NCI-H748 (cell line): ENCODE measurements at regions not wholly inside any gene's neighbourhood (a gene's known extent, or its start where the extent isn't known, plus 50 kb on each side); places are given as distances from the start of the nearest gene placed in this dataset.

ENCODE experiments used
- DNase-seq: peaks from one replicate; lab custom pipeline; 2025; ENCODE audit not compliant: unreplicated experiment; lab: John Stamatoyannopoulos, UW

DNA sequence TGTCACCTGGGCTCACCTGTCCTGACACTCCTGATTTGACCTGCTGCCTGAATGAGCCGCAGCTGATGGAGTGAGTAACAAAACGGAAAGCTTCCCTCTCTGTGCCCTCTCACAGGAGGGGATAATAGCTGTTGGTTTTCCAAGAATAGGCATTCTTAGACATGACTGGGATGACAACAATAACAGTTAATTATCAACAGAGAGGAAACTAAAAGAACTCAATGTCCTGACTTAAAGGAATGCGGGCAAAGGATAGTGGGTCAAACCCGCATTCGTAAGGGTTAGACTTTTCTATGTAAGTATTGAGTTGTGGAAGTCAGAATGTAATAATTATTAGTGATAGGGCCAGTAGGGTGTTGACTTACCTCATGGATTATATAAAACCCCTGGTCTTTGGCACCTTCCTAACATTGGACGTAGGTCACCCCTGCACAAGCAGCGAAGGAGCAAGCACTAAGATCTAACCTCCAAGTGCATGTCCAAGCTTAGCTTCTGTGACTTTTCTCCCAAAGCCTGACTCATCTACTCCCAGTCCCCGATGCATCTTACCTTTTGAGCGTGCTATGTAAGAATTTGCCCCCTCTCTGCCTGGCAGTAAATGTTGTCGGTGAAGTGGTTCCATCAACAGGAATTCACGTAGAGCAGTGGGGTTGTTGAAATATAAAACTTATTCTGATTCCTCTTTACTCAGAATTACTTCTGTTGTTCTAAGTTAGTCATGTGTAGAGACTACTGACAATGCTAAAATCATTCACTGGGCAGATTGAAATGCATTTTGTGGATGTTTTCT, 442.3 kb downstream of the FGF9 start:
- DNase-seq, result no peak

- DNase-seq, result no peak
Measured at GRCh38 chr13:22114630-22115311, 443.9 kb downstream of the FGF9 start.

- DNase-seq, result no peak
Measured at GRCh38 chr13:22118158-22118557, 447.3 kb downstream of the FGF9 start.

- no peak for DNase-seq
Measured at GRCh38 chr13:22120646-22121045, 449.8 kb downstream of the FGF9 start.

DNA sequence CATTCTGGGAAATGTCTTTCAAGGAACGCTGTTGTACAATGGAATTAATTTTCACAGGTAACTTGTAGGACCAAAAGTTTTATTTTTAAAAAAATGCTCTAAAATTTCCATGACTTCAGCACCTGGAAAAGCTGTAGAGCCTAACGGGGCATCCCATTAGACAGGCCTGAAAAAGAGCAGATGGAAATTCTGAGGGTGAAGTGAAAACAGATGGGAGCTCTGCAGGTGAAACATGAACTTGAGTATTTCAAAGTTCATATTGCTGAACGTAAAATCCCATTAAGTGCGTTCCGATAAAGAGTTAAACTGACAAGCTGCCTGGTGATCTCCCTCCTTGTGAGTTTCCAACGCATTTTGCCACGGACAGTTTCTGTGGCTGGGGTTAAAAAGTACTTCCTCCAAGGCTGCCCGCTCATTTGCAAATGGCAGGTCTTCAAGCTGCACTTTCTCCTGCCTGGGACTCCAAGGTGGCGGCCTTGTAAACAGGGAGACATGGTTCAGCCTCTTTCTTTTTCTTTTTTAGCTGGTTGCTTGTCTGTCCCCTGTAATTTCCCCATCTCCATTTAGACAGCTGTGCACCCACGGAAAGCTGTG, 450.4 kb downstream of the FGF9 start:
- no peak for DNase-seq

GRCh38 chr13:22126433-22127021, 455.7 kb downstream of the FGF9 start:
- DNase-seq, result no peak

GRCh38 chr13:22127277-22128164, 456.6 kb downstream of the FGF9 start:
- no peak for DNase-seq

GRCh38 chr13:22128441-22129408, 457.9 kb downstream of the FGF9 start:
- no peak for DNase-seq

DNA sequence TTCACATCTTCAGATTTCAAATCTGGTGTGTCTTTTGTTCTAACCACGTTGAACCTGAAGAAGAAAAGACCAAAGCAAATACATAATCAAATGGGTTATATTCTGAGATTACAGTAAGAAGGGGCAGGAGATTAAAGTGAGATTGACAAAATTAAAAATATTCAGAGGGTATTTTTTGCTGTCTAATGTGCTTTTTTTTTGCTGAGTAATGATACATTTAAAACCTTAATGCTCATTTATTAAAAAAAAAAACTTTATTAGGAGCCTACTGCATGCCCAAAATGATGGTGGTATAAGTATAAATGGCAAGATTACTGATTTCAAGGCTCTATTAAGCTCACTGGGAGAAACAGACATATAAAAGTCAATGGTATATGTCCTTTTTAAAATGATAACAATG, 459.4 kb downstream of the FGF9 start:
- DNase-seq, result no peak

GRCh38 chr13:22134261-22134660, 463.4 kb downstream of the FGF9 start:
- no peak for DNase-seq

GRCh38 chr13:22135446-22135845, 464.6 kb downstream of the FGF9 start:
- DNase-seq, result no peak

- no peak for DNase-seq
Measured at GRCh38 chr13:22137361-22138050, 466.6 kb downstream of the FGF9 start.

GRCh38 chr13:22138947-22139346, 468.1 kb downstream of the FGF9 start:
- no peak for DNase-seq

DNA sequence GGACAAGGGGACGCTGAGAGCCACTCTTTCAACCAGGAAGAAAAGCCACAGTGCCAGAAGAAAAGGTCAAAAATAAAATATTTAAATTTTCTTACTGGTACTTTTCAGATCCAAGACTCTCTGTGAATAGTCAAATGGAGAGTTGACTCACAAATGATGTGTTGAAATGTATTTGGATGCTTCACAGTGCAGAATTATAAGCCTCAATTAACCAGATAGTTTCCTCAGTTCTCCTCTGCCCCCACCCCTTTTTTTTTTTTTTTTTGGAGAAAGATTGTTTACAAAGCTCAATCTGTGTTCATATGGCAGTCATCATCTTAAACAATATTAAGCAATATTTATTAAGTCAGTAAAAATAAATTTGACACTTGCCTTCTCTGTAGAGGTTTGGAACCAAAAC, 470.8 kb downstream of the FGF9 start:
- DNase-seq, result no peak

GRCh38 chr13:22143671-22144070, 472.8 kb downstream of the FGF9 start:
- no peak for DNase-seq

DNA sequence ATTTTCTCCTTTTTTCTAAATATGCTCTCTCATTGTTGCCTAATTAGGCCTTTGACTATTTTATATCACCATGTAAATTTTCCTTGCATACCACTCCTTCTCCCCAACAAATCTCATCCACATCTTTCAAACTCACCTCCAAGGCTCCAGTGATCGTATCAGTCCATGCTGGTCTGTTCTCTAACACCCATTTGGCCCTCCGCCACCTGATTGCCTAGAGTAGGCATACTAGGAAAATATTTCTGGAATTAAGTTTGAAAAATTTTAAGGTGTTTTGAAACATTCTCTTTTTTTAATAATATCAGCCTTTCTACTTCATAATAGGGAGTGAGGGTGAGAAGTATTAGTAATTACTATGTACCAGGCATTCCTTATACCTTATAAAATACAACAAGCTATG, 473.9 kb downstream of the FGF9 start:
- no peak for DNase-seq

- DNase-seq, result no peak
Measured at GRCh38 chr13:22148187-22148586, 477.3 kb downstream of the FGF9 start.

GRCh38 chr13:22152751-22153150, 481.9 kb downstream of the FGF9 start:
- DNase-seq, result no peak

- no peak for DNase-seq
Measured at GRCh38 chr13:22154041-22154440, 483.2 kb downstream of the FGF9 start.
